Amniotic epithelial cell (primary cell): ENCODE measurements at regions not wholly inside any gene's neighbourhood (a gene's known extent, or its start where the extent isn't known, plus 50 kb on each side); places are given as distances from the start of the nearest gene placed in this dataset.
A peak's percentile ranks its signal among the peaks of the same experiment; 100 is the strongest.

ENCODE experiments used
- DNase-seq: peaks from one replicate; pipeline ENCODE4 v3.0.0-alpha.2; 2010; ENCODE audit warnings: low read depth

DNA sequence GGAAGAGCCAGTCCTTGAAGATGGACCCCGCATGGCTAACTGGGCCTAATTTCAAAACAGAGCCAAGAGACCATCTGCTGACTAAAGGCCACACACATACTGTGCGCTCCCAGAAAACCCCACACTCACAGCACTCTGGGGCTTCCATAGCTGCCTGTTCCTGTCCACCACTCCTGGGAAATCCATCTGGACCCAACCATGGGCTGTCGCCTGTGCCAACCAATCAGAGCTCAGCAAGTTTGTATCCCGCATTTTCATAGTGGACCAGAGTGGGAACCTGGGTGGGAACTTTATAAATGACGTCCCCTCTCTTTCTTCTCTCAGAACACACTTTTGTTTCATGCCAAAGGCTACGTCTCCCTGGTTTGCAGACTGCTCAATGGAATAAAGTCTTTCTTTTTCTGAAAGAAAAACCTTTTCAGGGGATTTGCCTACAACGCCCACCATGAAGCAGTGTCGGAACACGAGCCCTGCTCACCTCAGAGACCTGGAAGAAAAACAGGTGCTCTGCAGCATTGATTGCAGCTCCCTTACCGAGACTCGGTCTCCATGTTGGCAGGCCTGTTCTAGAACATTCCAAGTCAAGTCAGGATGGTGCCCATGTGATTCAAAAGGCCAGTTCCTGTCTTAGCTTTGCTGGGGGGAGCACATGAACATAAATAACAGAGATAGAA lies 137.2 kb upstream of the GPC1 start:
- DNase-seq: no peak

- no peak for DNase-seq
These were observed 136.4 kb upstream of the GPC1 start for GRCh38 chr2:240298803-240299709.

GRCh38 chr2:240299710-240300068 lies 135.8 kb upstream of the GPC1 start:
- no peak for DNase-seq

GRCh38 chr2:240300261-240300821 lies 135.1 kb upstream of the GPC1 start:
- DNase-seq: peak; percentile 12

DNA sequence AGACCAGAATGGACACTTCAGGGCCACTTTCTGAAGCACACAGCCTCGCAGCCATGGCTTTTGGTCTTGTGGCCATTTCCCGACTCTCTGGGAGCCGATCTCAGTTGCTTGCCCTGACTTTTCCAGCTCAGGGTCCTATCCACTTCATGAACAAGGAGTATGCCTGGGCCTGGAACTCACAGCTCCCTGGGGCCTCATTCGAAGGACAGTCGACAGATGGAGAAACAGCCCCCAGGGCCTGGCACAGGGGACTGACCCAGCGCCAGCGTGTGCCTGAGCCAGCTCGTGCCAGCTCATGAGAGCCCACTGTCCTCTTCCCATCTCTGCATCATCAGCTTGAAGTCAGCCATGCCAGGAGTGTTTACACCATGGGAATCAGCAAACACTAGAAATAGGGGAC lies 134.6 kb upstream of the GPC1 start:
- no peak for DNase-seq

GRCh38 chr2:240301256-240301795 lies 134.1 kb upstream of the GPC1 start:
- DNase-seq: no peak

GRCh38 chr2:240302041-240302440 lies 133.4 kb upstream of the GPC1 start:
- no peak for DNase-seq

DNA sequence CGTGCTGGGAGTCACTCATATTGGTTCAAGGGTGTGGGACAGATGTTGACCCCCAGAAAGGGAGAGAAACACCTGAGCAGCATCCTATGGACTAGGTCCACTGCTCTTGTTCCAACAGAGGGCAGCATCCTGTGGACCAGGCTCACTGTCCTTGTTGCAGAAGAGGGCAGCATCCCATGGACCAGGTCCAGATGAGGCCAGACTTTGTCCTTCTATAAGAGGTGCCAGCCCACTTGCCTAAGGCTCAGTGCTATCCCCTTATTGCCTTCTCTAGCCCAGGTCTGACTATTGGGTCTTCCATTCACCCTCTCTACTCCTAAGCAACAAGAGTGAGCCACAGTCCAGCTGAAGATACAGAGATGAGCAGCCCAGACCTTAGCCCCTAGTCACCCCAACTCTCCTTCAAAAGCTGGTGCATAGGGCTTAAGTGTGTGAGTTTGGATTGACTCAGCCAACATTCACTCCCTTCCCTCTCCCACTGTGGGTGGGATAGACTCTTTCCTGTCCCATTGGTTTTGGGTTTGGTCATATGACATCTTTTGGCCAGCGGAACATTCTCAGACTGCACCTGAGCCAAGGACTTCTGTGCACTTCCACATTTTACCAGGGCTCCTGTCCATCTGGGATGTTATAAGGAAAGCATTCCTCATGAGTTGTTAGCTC lies 132.4 kb upstream of the GPC1 start:
- DNase-seq: no peak

DNA sequence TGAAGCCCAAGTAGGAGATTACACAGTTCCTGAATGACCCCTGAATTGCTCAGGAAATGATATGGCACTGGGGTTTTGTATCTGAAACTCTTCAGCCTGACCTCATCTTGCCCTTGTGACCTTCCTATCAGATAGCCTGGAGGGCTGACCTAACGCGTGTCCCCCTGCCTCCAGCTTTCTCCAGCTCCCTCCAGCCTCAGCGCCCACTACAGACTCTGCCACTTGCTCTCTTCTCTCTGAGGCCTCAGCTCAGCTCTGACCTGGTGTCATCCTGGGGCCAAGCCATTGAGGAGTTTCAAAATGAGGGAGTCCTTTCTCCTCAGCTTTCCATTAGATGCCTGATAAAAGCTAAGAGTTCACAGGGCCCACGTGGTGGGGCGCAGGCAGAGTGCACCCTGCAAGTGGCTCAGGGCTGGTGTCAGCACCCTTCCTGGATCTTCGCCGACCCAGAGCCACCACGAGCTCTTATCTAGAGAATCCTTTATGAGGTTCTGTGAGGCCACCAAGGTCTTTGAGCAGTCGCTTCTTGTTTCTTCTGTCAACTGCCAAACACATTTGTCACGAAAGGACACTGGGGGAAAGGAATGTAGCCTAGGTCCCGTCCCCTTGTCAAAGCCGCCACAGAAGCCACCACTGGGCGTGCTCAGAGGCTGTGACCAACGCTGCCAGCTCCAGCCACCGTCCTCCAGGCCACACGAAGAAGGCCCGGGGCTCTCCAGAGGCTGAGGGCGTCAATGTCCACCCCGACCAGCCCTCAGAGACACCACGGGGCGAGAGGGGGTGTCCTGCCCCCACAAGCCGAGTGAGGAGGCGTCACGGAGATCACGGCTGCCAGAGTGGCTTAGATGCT lies 131.3 kb upstream of the GPC1 start:
- DNase-seq: no peak

DNA sequence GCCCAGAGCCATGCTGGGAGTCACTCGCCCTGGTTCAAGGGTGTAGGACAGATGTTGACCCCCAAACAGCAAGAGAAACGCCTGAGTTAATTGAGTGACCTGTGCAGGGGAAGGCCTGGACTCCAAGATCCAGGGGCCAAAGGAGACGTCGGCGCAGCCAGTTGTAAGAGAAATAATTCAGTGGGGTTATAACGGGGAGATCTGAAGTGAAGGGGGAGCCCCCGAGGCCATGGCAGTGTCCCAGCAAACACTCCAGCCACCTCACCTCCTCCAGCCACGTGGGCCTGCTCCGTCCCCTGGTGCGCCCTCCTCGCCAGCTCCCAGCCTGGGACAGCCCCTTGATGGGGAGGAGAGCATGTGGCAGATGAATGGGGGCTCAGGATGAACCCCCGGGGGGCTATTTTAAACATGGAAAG lies 130.7 kb upstream of the GPC1 start:
- DNase-seq: no peak

DNA sequence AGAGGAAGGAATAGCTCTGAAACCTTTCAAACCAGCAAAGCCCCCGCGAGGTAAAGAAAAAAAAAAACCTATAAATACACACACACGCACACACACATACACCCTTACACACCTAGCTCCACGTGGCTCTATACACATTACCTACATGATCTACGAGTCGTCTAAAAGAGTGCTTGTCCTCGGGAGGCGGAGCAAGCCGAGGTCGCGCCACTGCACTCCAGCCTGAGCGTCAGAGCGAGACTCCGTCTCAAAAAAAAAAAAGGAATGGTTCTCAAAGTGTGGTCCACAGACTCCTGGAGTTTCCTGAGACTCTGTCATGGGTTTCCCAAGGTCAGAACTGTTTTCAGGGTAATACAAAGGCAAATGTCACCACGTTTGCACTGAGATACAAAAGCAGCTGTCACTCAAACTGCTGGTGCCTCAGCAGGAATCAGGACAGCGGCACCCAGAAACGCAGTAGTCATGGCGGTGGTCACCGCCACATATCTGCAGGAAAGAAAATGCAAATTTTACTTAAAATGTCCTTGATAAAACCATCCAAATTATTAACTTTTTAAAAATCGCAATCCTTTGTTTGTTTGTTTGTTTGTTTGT lies 130.0 kb upstream of the GPC1 start:
- DNase-seq: no peak

DNA sequence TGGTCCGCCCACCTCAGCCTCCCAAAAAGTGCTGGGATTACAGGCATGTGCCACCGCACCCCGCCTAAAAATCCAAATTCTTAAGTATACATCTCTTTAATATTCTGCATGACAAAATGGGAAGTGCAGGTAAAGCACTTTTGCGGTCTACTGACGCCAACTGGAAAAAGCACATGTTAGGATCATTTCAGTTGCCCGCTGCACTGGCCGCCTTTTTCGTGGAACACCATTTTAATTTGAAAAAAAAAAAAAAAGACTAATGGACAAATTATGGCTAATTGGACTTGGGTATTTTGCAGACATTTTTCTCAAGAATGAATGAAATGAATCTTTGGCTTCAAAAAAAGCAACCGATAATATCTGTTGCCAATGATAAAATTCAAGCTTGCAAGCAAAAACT lies 129.3 kb upstream of the GPC1 start:
- DNase-seq: no peak

DNA sequence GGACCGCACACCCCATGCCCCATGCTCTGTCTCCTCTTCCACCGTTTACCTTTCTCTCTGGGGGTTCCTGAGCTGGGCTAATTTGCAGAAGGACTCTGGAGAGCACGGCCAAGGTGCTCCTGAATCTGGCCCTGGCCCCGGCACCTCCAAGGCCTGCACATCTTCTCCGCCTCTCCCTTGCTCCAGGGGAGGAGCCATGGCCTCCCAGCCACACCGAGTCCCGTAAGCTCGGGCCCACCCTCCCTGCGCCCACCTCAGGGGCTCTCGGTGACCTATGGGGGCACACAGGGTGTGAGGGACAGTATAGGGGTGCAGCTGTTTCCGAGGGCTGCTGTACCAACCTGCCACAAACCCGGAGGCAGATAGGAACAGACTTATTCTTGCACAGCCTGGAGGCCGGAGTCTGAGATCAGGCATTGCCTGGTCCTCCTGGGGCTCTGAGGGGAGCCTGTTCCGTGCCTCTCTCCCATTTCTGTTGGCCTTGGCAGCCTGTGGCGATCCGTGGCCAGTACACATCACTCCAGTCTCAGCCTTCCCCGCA lies 127.3 kb upstream of the GPC1 start:
- DNase-seq: no peak

- DNase-seq: no peak
These were observed 126.2 kb upstream of the GPC1 start for GRCh38 chr2:240309214-240309613.

- DNase-seq: no peak
These were observed 125.3 kb upstream of the GPC1 start for GRCh38 chr2:240310201-240310600.

DNA sequence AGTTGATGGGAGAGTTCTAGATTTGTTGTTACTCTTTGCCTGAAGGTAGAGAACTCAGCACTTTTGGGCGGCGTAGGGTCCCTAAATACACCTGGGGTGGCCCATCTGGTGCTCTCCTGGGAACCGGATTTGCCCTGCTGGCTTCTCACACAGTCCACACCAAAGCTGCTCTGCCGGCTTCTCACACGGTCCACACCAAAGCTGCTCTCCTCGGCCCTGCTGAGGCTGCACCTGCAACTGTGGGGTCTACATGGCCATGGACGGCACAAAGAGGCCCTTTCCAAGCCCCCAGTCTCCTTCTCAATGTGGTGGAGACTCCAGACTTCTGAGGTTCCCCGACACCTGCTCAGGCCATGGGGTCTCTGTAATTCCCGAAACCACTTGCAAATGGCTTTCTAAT lies 124.8 kb upstream of the GPC1 start:
- no peak for DNase-seq

DNA sequence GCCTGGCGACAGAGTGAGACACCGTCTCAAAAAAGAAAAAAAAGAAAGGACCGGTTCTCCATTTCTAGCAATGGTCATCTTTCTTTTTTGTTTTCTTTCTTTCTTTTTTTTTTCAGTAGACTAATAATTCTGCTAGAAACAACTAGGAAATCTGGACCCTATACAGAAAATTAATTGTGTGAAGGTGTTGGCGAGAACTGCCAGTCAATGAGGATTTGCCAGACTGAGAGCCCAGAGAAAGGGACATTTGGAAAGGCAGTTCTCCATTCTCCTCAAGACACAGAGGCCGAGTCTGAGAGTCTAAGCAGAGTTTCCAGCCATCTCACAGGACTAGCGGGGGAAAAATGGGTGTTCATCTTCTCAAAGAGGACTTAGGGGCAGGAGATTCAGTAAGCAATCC lies 123.6 kb upstream of the GPC1 start:
- DNase-seq: no peak

- peak; percentile 15 for DNase-seq
These were observed 116.1 kb upstream of the GPC1 start for GRCh38 chr2:240319221-240319854.

- no peak for DNase-seq
These were observed 115.6 kb upstream of the GPC1 start for GRCh38 chr2:240319855-240320203.

- DNase-seq: peak; percentile 92
These were observed 115.1 kb upstream of the GPC1 start for GRCh38 chr2:240320204-240320993.
